ENCODE measurements at regions not wholly inside any gene's neighbourhood (a gene's known extent, or its start where the extent isn't known, plus 50 kb on each side); places are given as distances from the start of the nearest gene placed in this dataset.

GRCh38 chr10:44020322-44021111 is 364.4 kb downstream of the CXCL12 start:
- DNase-seq = no peak

- no peak for DNase-seq
These were observed 367.3 kb downstream of the CXCL12 start for GRCh38 chr10:44017483-44018145.

GRCh38 chr10:44016589-44017482 is 368.1 kb downstream of the CXCL12 start:
- DNase-seq = no peak

- DNase-seq = no peak
These were observed 367.2 kb upstream of the ZNF32 start for GRCh38 chr10:44015702-44016500.

GRCh38 chr10:44014644-44015250 is 366.1 kb upstream of the ZNF32 start:
- DNase-seq = no peak

GRCh38 chr10:44013981-44014380 is 365.3 kb upstream of the ZNF32 start:
- no peak for DNase-seq

GRCh38 chr10:44012921-44013320 is 364.2 kb upstream of the ZNF32 start:
- no peak for DNase-seq

- DNase-seq = no peak
These were observed 362.9 kb upstream of the ZNF32 start for GRCh38 chr10:44011603-44011981.

GRCh38 chr10:44010873-44011602 is 362.4 kb upstream of the ZNF32 start:
- DNase-seq = peak in 1 of 2 experiments; percentile 13

GRCh38 chr10:44009891-44010632 is 361.4 kb upstream of the ZNF32 start:
- no peak for DNase-seq

GRCh38 chr10:44008917-44009709 is 360.4 kb upstream of the ZNF32 start:
- no peak for DNase-seq

- DNase-seq = no peak
These were observed 359.7 kb upstream of the ZNF32 start for GRCh38 chr10:44008270-44008916.

- DNase-seq = no peak
These were observed 358.1 kb upstream of the ZNF32 start for GRCh38 chr10:44006771-44007170.

GRCh38 chr10:44005788-44006099 is 357.1 kb upstream of the ZNF32 start:
- no peak for DNase-seq

- no peak for DNase-seq
These were observed 356.5 kb upstream of the ZNF32 start for GRCh38 chr10:44004913-44005787.

- DNase-seq = no peak
These were observed 349.5 kb upstream of the ZNF32 start for GRCh38 chr10:43998021-43998809.

- DNase-seq = no peak
These were observed 348.6 kb upstream of the ZNF32 start for GRCh38 chr10:43997330-43997729.

GRCh38 chr10:43994539-43994938 is 345.9 kb upstream of the ZNF32 start:
- DNase-seq = no peak

Measured in cerebellar nuclear complex (tissue), 1 donor.